SHP77 treated with DMSO at 0.1 percent for 48 hours (cell line): ENCODE measurements at regions not wholly inside any gene's neighbourhood (a gene's known extent, or its start where the extent isn't known, plus 50 kb on each side); places are given as distances from the start of the nearest gene placed in this dataset.
"Not testable (repeated sequence)": the region's sequence is repeated elsewhere in the genome, so short reads cannot be mapped to it uniquely, and the experiment has no call there.

ENCODE experiments used
- DNase-seq: peaks from one replicate; lab custom pipeline; 2025; lab: John Stamatoyannopoulos, UW

DNA sequence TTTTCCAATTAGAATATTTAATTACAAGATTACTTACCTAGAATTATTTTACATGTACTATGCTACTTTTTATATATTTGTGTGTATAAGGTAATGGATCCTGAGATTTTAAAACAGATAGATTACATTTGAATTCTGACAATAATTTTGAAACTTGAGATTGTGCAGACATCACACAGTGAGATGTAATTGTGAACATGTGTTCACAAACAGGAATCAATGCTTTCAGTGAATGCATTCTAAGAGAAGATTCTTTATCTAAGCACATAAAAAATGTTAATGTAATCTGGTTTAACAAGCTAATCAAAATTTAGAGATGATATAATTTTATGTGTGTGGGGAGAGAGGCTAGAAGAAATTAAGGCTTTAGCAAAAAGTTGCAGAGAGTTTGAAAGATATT is 1925.5 kb downstream of the ARAP2 start:
- no peak for DNase-seq

GRCh38 chr4:34323549-34324320 is 1920.6 kb downstream of the ARAP2 start:
- DNase-seq: no peak

- DNase-seq: no peak
Observed at GRCh38 chr4:34328939-34329338, 1915.4 kb downstream of the ARAP2 start.

DNA sequence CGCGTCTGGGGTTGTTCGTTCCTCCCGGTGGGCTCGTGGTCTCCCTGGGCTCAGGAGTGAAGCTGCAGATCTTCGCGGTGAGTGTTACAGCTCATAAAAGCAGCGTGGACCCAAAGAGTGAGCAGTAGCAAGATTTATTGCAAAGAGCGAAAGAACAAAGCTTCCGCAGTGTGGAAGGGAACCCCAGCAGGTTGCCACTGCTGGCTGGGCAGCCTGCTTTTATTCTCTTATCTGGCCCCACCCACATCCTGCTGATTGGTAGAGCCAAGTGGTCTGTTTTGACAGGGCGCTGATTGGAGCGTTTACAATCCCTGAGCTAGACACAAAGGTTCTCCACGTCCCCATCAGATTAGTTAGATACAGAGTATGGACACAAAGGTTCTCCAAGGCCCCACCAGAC is 1909.2 kb downstream of the ARAP2 start:
- not testable (repeated sequence) for DNase-seq

DNA sequence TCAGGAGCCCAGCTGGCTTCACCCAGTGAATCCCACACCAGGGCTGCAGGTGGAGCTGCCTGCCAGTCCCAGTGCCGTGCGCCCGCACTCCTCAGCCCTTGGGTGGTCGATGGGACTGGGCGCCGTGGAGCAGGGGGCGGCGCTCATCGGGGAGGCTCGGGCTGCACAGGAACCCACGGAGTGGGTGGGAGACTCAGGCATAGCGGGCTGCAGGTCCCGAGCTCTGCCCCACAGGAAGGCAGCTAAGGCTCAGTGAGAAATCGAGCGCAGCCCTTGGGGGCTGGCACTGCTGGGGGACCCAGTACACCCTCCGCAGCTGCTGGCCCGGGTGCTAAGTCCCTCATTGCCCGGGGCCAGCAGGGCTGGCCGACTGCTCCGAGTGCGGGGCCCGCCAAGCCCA is 1908.8 kb downstream of the ARAP2 start:
- not testable (repeated sequence) for DNase-seq

DNA sequence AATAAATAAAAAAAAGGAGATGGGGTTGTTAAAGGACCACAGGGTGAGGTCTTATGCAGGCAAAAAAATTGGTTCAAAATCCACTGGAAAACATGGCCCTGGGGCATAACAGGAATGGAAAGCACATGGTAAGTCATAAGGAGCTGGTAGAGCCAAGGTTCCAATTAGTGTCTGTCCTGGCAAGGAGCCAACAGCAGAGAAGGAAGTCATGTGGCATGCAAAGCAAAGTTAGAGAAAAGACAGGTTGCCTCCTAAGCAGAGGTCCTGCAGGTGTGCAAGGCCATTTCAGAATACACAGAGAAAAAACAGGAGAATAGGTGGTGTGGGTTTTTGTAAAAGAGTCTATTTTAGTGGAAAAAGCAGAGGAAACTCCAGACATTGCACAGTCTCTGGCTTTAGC is 1881.7 kb downstream of the ARAP2 start:
- DNase-seq: no peak

GRCh38 chr4:34363842-34364241 is 1880.5 kb downstream of the ARAP2 start:
- no peak for DNase-seq

- no peak for DNase-seq
Observed at GRCh38 chr4:34365946-34366345, 1878.4 kb downstream of the ARAP2 start.

GRCh38 chr4:34371676-34372075 is 1872.6 kb downstream of the ARAP2 start:
- no peak for DNase-seq

- no peak for DNase-seq
Observed at GRCh38 chr4:34372815-34373214, 1871.5 kb downstream of the ARAP2 start.

DNA sequence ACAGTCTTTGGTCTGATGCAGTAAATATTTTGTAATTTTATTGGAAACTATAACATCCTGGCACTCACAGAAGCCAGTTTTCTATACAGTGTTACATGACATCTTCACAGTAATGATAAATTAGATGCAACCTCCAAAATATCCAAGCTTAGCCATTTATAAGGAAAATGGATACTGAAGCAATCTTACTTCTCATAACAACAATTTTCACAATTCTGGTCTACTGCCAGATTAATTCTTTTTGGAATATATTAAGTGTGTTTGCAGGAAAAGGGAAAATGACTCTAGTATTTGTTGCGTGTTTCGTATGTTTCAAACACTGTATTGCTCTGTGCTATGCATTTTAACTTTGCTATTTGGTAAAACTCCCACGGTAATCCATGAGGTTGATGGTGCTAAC is 1870.9 kb downstream of the ARAP2 start:
- no peak for DNase-seq

- no peak for DNase-seq
Observed at GRCh38 chr4:34412233-34412632, 1832.1 kb downstream of the ARAP2 start.

DNA sequence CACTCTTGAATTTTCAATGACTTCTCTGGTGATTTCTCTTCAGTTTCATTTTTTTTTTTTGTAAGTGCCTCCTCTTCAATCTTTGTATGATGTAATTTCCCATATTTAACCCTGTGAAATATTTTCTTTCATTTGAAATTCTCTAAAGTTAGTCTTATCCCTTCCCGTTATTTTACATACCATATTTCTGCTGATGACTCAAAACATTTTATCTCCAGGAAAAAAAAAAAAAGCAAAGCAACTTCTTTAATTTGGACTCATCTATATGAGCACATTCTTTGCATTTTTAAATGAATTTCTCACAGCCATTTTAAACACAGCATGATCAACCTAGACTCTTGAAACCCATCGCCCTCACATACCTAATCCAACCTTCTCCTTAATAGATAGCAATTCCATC is 1831.4 kb downstream of the ARAP2 start:
- no peak for DNase-seq

GRCh38 chr4:34417160-34417559 is 1827.2 kb downstream of the ARAP2 start:
- DNase-seq: no peak

DNA sequence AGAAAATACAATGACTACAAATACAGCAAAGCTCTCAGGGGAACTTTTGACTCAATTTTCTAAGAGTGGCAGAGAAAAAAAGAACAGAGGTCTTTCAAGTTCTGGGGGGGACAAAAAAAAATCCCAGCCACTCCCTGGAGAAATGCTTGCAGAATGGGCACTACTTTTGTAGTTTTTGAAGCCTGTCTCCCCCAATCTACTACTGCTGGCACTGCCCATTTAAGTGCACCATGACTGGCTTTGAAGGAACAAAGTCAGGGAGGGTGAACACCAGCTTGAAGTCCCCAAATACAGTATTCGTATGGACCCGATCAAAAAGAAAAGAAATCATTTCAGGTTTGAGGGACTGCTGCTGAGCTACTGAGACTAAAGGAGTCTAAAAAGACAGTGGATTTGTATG is 1824.4 kb downstream of the ARAP2 start:
- no peak for DNase-seq

DNA sequence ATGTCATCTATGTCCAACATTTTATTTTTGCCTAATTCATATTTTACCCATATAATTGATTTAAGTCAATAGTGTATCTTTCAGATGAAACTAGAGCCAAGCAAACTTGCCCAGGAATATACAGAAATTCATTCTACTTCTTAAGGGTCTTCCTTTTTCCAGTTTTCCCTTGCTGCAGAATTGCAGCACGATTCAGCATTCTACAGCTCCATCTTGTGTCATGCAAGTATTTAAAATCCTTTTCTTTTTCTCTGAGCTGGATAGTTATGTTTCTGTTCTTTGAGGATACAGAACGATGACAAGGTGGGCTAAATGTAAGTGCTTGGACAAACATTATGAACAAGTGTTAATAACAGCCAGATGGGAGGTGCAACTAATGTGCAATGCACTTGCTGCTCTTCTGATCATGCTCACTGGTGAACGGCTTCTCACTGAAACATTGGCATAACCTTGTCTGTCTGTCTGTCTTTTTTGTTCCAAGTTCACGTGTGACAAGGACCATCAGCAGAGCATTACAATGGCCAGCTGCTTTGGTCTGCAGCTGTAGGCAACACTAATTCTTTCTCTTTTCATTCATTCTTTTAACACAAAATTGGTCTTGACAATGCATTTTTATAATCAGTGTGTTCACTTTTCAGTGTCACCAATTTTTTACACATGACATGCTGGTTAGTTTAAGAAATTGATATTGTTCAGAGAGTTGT is 1821.7 kb downstream of the ARAP2 start:
- DNase-seq: peak; percentile 4

GRCh38 chr4:34432706-34433105 is 1811.6 kb downstream of the ARAP2 start:
- no peak for DNase-seq

DNA sequence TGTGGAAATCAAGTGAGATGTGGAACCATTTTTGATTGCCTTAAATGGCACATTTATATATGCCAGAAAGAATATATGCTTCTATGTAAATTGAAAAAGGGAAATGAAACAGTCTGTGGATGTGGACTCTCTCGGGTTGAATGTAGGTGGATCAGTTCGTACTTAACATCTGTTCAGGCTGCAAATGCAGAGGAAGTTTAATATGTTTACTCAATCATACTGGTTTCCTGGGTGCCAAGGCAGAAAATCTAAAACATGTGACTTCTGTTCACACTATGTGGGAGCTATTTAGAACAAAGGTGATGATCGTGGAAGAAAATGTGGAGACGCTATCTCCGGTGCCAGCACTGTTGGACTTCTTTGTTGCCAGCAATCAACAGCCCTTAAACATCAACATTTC is 1809.9 kb downstream of the ARAP2 start:
- not testable (repeated sequence) for DNase-seq

- no peak for DNase-seq
Observed at GRCh38 chr4:34464196-34464595, 1780.1 kb downstream of the ARAP2 start.

- no peak for DNase-seq
Observed at GRCh38 chr4:34466411-34466810, 1777.9 kb downstream of the ARAP2 start.

GRCh38 chr4:34469516-34469915 is 1774.8 kb downstream of the ARAP2 start:
- no peak for DNase-seq

GRCh38 chr4:34485252-34485651 is 1759.1 kb downstream of the ARAP2 start:
- DNase-seq: no peak

DNA sequence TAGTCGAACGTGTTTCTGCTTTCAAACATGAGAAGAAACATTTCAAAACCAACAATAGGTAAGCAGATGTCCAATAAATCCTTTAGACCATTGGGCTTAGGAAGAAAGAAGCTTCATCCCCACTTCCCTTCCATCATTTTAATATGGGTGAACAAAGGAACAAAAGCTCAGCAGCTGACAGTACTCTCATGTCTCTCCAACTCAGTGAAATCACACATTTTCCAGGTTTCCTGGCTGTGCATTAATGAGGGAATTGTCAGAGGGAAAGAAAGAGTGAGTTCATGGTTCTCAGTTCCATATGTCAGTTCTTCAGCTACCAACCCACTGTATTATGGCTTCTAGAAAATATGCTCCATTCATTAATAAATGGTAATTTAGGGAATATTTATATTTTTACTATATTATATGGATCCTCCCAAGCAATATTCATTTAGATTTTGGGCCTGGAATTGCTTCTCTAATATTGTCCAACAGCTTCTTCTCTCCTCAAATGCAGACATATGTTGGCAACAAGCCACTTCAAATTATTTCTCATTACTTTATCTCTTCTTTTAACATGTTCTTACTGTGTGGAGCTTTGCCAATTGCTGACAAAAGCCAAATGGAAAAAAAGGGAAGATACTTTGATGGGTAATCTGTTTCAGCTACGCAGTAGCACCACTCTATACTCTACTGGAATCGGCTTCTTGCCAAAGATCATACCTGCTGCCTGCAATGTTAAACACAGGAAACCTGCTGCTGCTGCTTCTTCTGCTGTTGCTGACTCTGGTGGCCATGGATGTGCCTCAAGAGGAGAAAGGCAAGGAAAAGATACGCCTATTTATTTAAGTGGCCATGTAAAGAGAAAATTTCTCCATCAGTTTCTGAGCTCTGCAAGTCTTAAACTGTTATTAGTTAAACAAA is 1757.6 kb downstream of the ARAP2 start:
- no peak for DNase-seq
